ENCODE measurements at regions not wholly inside any gene's neighbourhood (a gene's known extent, or its start where the extent isn't known, plus 50 kb on each side); places are given as distances from the start of the nearest gene placed in this dataset.
"Not testable (repeated sequence)": the region's sequence is repeated elsewhere in the genome, so short reads cannot be mapped to it uniquely, and the experiment has no call there.

DNA sequence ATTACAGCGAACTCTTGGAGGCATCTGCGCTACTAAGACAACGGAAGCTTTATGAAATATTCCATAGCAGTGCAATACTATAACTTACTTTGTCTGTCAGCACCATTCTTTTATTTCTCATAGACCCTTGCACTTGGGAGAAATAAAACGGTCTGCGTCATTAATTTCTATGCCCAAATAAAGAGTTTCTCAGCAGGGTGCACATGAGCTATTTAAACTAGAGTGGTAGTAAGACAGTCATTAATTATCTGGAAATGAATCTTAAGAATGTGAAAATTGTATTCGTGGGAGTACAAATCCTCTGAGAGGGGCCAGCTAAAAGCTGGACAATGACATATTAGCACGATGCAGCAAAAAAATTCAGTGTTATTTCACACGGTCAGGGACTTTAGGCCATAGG is 903.4 kb upstream of the FOXG1 start:
- Mint-ChIP-seq H3K4me1 (no peaks in the 10 kb centered on the region), H3K4me3 (no peak overlapping the region)

DNA sequence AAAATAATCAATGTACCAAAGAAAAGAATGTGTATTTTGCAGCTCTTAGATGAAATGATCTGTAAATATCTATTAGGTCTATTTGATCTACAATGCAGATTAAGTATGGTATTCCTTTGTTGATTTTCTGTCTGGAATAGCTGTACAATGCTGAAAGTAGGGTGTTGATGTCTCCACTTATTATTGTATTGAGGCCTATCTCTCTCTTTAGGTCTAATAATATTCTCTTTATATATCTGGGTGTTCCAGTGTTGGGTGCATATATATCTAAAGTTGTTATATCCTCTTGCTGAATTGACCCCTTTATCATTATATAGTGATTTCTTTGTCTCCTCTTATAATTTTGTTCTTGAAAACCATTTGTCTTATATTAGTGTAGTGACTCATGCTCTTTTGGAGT is 885.5 kb upstream of the FOXG1 start:
- H3K27ac Mint-ChIP-seq, result no peak overlapping the region
- no peaks in the 10 kb centered on the region for H3K36me3 Mint-ChIP-seq (ENCODE audit: low read depth)
- no peaks in the 10 kb centered on the region for H3K4me1 Mint-ChIP-seq
- no peaks in the 10 kb centered on the region for H3K9me3 ChIP-seq (ENCODE audit: control insufficient read depth, low read length, poor library complexity, severe bottlenecking)
- H3K4me3 Mint-ChIP-seq, result no peak overlapping the region
- H3K27me3 Mint-ChIP-seq, result no peaks in the 10 kb centered on the region
- ATAC-seq (no peak), DNase-seq (no peak)

More for the DNA sequence above, 903.4 kb upstream of the FOXG1 start:
- ATAC-seq, result no peak
- no peak overlapping the region for H3K27ac Mint-ChIP-seq
- H3K36me3 Mint-ChIP-seq (ENCODE audit: low read depth), result no peaks in the 10 kb centered on the region
- no peaks in the 10 kb centered on the region for H3K27me3 Mint-ChIP-seq
- no peak for DNase-seq
- H3K9me3 ChIP-seq (ENCODE audit: control insufficient read depth, low read length, poor library complexity, severe bottlenecking), result no peaks in the 10 kb centered on the region

DNA sequence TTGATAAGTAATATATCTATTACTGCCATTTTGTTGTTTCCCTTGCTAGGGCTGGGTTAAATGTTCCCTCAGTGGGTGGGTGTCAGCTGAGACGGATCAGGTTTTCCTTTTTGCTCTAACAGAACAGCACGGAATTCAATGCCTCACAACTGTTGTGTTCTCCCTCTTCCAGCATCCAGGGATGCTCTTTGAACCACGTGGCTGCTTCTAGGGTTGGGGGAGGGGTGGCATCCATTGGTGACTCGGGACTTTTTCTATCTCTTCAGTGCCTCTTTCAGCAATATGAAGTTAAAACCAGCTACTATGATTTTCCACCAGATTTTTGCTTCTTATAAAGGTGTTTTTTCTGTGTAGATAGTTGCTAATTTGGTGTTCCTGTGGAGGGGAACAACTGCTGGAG is 884.9 kb upstream of the FOXG1 start:
- DNase-seq (no peak), ATAC-seq (no peak)
- H3K4me3 Mint-ChIP-seq, result no peak overlapping the region
- no peak overlapping the region for H3K27ac Mint-ChIP-seq
- no peaks in the 10 kb centered on the region for H3K27me3 Mint-ChIP-seq
- no peaks in the 10 kb centered on the region for H3K36me3 Mint-ChIP-seq (ENCODE audit: low read depth)
- no peaks in the 10 kb centered on the region for H3K4me1 Mint-ChIP-seq
- H3K9me3 ChIP-seq (ENCODE audit: control insufficient read depth, low read length, poor library complexity, severe bottlenecking), result no peaks in the 10 kb centered on the region

DNA sequence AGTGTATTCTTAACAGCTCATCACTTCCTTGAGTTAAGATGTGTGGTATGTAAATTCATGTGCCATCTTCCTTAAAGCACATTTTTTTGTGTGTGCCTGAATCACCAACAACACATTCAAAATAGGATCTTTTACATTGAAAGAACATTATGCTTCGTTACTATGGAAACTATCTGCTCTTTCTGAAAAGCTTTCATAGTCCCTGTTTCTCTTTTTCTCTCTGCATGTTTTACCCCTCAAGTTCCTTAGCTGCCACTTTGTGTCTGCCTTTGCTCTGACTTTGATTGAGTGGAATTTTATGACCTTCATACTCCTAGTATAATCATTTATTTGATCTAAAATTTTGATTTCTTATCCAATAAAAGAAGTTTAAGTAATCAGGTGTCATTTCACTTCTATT is 880.3 kb upstream of the FOXG1 start:
- H3K4me3 Mint-ChIP-seq, result no peak overlapping the region
- no peaks in the 10 kb centered on the region for H3K9me3 ChIP-seq (ENCODE audit: control insufficient read depth, low read length, poor library complexity, severe bottlenecking)
- no peak overlapping the region for H3K27ac Mint-ChIP-seq
- ATAC-seq, result no peak
- no peak for DNase-seq
- H3K36me3 Mint-ChIP-seq (ENCODE audit: low read depth), result no peaks in the 10 kb centered on the region
- H3K27me3 Mint-ChIP-seq, result no peaks in the 10 kb centered on the region
- no peaks in the 10 kb centered on the region for H3K4me1 Mint-ChIP-seq

DNA sequence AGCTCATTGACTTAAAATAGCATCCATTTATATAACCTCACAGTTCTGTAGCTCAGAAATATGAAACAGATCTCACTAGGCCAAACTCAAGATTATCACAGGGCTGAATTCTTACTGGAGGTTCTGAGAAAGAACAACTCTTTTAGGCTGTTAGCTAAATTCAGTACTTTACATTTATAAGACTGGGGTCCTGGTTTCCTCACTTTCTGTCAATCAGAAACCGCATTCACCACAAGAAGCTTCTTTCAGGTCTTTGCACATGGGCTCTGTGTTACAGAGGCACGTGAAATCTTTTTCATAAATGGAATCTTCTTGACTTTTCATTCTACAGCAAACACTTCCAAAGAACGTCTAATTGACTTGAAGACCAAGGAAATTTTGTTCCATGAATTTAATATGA is 876.3 kb upstream of the FOXG1 start:
- ATAC-seq (no peak), DNase-seq (no peak)
- Mint-ChIP-seq H3K4me3 (no peak overlapping the region), H3K27me3 (no peaks in the 10 kb centered on the region), H3K4me1 (no peaks in the 10 kb centered on the region), H3K27ac (no peak overlapping the region), H3K36me3 (ENCODE audit: low read depth) (no peaks in the 10 kb centered on the region)
- H3K9me3 ChIP-seq (ENCODE audit: control insufficient read depth, low read length, poor library complexity, severe bottlenecking), result no peaks in the 10 kb centered on the region

DNA sequence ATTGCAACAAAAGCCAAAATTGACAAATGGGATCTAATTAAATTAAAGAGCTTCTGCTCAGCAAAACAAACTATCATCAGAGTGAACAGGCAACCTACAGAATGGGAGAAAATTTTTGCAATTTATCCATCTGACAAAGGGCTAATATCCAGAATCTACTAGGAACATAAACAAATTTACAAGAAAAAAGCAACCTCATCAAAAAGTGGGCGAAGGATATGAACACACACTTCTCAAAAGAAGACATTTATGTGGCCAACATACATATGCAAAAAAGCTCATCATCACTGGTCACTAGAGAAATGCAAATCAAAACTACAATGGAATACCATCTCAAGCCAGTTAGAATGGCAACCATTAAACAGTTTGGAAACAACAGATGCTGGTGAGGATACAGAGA is 858.1 kb upstream of the FOXG1 start:
- DNase-seq; ATAC-seq; H3K27ac Mint-ChIP-seq; H3K36me3 Mint-ChIP-seq (ENCODE audit: low read depth); H3K27me3 Mint-ChIP-seq; H3K4me1 Mint-ChIP-seq; H3K4me3 Mint-ChIP-seq; H3K9me3 ChIP-seq (ENCODE audit: control insufficient read depth, low read length, poor library complexity, severe bottlenecking): not testable (repeated sequence)

DNA sequence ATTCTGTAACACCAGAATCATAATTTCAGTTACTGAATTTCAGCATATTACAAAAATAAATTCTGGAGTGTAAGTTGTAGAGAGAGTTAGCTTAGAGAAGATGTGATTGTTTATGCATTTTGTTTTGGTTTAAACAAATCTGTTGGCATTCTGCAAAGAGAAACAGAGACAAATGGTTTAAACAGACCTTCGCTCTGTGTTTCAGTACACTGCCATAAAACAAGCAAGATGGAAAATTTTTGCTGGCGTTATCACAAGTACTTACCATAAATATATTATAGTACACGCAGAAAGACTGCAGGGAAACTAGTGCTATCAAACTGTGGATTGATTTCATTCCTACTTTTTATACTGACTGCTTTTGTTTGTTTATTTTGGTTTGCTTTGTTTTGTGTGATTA is 850.3 kb upstream of the FOXG1 start:
- ATAC-seq, result no peak
- Mint-ChIP-seq H3K4me1 (no peaks in the 10 kb centered on the region), H3K27me3 (no peaks in the 10 kb centered on the region), H3K27ac (no peak overlapping the region), H3K36me3 (ENCODE audit: low read depth) (no peaks in the 10 kb centered on the region), H3K4me3 (no peak overlapping the region)
- no peak for DNase-seq
- H3K9me3 ChIP-seq (ENCODE audit: control insufficient read depth, low read length, poor library complexity, severe bottlenecking), result no peaks in the 10 kb centered on the region

DNA sequence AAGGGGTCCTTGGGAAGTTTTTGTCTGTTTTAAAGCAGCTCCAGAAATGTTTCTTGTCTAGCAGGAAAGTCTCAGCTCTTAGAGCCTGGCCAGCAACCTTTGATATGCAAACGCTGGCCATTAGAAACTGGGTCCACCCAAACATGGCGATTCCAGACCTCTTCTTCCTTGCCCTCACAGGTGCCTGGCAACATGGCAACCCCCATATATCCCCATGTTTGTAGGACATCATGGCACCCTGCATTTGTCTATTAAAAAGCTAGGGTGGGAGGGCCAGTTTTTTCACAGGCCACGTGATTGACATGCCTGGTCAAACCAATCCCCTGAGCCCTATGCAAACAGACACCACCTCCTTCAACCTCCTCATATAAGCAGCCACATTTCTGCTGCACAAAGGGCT is 848.7 kb upstream of the FOXG1 start:
- Mint-ChIP-seq H3K4me1 (no peaks in the 10 kb centered on the region), H3K4me3 (no peak overlapping the region), H3K36me3 (ENCODE audit: low read depth) (no peaks in the 10 kb centered on the region), H3K27me3 (no peaks in the 10 kb centered on the region), H3K27ac (no peak overlapping the region)
- no peaks in the 10 kb centered on the region for H3K9me3 ChIP-seq (ENCODE audit: control insufficient read depth, low read length, poor library complexity, severe bottlenecking)
- ATAC-seq (no peak), DNase-seq (no peak)

DNA sequence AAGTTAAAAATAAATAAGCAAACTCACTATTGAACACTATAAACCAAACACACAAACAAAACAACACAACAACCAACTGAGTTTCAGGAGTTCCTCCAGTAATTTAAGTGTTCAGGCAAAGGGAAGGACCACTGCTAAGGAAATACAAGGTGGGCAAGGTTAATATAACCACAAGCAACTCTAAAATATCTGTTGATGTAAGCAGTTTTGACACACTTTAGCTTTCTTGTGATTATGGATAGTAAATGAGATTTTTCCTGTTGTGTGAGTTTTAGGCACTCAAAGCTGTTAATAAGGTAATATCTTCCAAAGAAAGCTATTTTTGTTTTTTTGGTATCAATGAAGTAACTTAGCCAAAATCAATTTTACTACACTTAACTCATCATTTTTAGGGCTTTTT is 839.1 kb upstream of the FOXG1 start:
- Mint-ChIP-seq H3K4me3 (no peak overlapping the region), H3K27me3 (no peaks in the 10 kb centered on the region), H3K4me1 (no peaks in the 10 kb centered on the region), H3K27ac (no peak overlapping the region), H3K36me3 (ENCODE audit: low read depth) (no peaks in the 10 kb centered on the region)
- H3K9me3 ChIP-seq (ENCODE audit: control insufficient read depth, low read length, poor library complexity, severe bottlenecking), result no peaks in the 10 kb centered on the region
- ATAC-seq (no peak), DNase-seq (no peak)

DNA sequence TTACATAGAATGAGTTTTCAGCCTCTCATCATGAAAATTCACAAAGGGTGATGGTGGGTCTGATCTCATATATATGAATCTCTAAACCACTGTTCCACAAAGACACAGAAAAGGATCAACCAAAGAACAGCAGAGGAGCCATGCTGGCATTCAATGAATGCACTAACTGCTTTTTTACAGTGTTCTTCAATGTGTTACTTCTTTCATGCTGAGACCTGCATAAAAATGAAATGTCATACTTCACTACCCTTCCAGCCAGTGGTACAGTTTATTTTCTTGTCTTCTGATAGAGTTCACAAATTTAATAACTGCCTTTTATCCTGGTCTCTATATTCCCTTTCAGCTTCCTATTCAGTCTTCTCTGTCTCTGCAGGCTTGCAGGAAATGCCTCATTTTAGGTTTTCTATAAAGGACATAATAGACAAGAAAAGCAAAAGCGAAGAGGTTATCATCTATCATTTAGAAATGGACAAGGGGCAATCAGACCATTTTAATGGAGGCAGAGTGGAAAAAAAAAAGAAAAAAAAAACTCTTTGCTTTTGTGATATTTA is 836.7 kb upstream of the FOXG1 start:
- Mint-ChIP-seq H3K27me3 (no peaks in the 10 kb centered on the region), H3K4me1 (no peaks in the 10 kb centered on the region), H3K36me3 (ENCODE audit: low read depth) (no peaks in the 10 kb centered on the region), H3K27ac (no peak overlapping the region), H3K4me3 (no peak overlapping the region)
- DNase-seq, result no peak
- no peaks in the 10 kb centered on the region for H3K9me3 ChIP-seq (ENCODE audit: control insufficient read depth, low read length, poor library complexity, severe bottlenecking)
- no peak for ATAC-seq

DNA sequence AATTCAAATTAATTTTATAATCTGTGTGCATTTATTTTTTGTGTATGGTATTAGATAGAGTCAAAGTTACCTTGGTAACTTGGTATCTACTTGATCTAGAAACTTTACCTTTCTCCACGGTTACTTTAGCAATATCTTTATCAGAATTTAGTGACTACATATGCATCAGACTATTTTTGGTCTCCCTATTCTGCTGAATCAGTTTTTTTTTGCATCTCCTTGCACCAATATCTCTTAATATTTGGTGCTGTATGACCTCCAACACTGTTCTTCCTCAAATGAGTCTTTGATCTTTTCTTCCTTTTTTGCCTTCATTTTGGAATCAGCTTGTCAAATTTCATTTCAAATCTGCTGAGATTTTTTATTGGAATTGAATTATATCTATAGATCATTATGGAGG is 828.2 kb upstream of the FOXG1 start:
- no peak overlapping the region for H3K4me3 Mint-ChIP-seq
- no peaks in the 10 kb centered on the region for H3K4me1 Mint-ChIP-seq
- no peak for DNase-seq
- ATAC-seq, result no peak
- no peaks in the 10 kb centered on the region for H3K36me3 Mint-ChIP-seq (ENCODE audit: low read depth)
- H3K27me3 Mint-ChIP-seq, result no peaks in the 10 kb centered on the region
- no peak overlapping the region for H3K27ac Mint-ChIP-seq
- H3K9me3 ChIP-seq (ENCODE audit: control insufficient read depth, low read length, poor library complexity, severe bottlenecking), result no peaks in the 10 kb centered on the region

DNA sequence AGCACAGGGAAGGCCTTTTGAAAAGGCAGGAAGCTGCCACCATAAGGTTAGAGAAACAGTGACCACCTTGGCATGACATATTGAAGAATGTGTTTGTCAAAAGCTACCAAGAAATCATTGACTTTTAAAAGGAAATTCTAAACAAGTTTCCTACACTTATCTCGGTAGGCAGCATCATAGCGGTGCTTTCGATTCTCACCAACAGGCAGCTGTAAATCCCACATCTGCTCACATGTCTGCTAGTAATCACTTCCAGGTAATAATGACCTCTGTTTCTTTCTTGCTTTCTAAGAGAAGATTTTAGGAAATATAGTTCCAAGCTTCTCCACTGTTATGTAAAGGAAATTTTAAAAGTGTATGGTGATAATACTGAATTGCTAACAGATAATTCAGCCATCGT is 821.1 kb upstream of the FOXG1 start:
- Mint-ChIP-seq H3K4me1 (no peaks in the 10 kb centered on the region), H3K27me3 (no peaks in the 10 kb centered on the region), H3K36me3 (ENCODE audit: low read depth) (no peaks in the 10 kb centered on the region), H3K27ac (no peak overlapping the region), H3K4me3 (no peak overlapping the region)
- ATAC-seq, result no peak
- no peak for DNase-seq
- no peaks in the 10 kb centered on the region for H3K9me3 ChIP-seq (ENCODE audit: control insufficient read depth, low read length, poor library complexity, severe bottlenecking)

DNA sequence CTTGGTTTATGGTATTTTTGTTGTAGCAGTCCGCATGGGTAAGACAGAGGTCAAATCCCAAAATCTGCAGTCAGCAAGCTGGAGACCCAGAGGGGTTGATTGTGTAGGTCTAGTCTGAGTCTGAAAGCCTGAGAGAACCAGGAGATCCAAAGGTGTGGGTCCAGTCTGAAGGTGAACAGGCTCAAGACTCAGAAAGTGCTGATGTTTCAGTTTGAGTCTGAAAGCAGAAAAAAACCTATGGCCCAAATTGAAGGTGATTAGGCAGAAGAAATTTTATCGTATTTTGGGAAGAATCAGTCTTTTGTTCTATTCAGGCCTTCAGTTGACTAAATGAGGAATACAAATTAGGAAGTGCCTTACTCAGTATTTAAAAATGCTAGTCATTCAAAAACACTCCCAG is 807.8 kb upstream of the FOXG1 start:
- no peak for ATAC-seq
- Mint-ChIP-seq H3K27me3 (no peaks in the 10 kb centered on the region), H3K27ac (no peak overlapping the region), H3K36me3 (ENCODE audit: low read depth) (no peaks in the 10 kb centered on the region), H3K4me1 (no peaks in the 10 kb centered on the region), H3K4me3 (no peak overlapping the region)
- H3K9me3 ChIP-seq (ENCODE audit: control insufficient read depth, low read length, poor library complexity, severe bottlenecking), result no peaks in the 10 kb centered on the region
- DNase-seq, result no peak

DNA sequence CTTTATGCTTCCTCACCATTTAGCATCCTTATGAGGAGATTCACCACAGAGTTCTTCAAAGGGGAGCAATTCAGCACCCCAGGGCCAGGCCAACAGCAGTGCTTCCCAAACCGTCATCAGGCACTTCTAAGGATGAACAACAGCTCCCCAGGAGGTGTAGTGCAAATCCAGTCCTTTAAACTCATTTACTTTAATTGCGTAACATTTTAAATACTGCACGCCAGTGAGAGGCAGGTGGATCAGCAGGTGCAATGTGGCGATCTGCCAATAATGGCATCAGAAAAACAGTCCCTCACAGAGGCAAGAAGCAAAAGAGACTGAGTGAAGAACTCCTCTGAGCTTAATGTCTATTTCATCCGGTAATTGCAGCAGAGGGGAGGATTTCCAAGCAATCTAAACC is 770.9 kb upstream of the FOXG1 start:
- no peaks in the 10 kb centered on the region for H3K27me3 Mint-ChIP-seq
- H3K9me3 ChIP-seq (ENCODE audit: control insufficient read depth, low read length, poor library complexity, severe bottlenecking), result no peaks in the 10 kb centered on the region
- no peaks in the 10 kb centered on the region for H3K36me3 Mint-ChIP-seq (ENCODE audit: low read depth)
- no peak overlapping the region for H3K27ac Mint-ChIP-seq
- no peak overlapping the region for H3K4me3 Mint-ChIP-seq
- ATAC-seq, result no peak
- no peaks in the 10 kb centered on the region for H3K4me1 Mint-ChIP-seq
- DNase-seq, result no peak

DNA sequence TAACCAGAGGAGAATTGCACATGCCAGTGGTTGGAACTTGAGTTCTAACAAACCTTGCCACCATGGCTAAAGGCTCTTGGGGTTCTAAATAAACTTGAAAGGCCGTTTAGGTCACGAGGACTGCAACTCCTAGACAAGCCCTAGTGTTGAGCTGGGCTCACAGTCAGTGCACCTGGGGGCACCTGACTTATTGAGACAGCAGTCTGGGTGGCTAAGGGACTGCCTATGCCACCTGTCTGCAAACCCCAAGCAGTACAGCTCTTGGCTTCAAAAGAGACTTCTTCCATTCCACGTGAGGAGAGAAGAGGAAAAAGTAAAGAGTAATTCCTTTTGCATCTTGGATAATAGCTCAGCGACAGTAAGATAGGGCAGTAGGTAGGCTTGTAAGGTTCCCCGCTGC is 765.6 kb upstream of the FOXG1 start:
- no peak for ATAC-seq
- Mint-ChIP-seq H3K27ac (no peak overlapping the region), H3K27me3 (no peaks in the 10 kb centered on the region), H3K4me1 (no peaks in the 10 kb centered on the region), H3K4me3 (no peak overlapping the region), H3K36me3 (ENCODE audit: low read depth) (no peaks in the 10 kb centered on the region)
- DNase-seq, result no peak
- no peaks in the 10 kb centered on the region for H3K9me3 ChIP-seq (ENCODE audit: control insufficient read depth, low read length, poor library complexity, severe bottlenecking)

Measured in T-helper 17 cell (primary cell).